Activated T-helper 17 cell treated with anti-CD3 and anti-CD28 coated beads, Interleukin-2, amount 50 U/mL, for 72 hours (primary cell): ENCODE measurements at regions not wholly inside any gene's neighbourhood (a gene's known extent, or its start where the extent isn't known, plus 50 kb on each side); places are given as distances from the start of the nearest gene placed in this dataset.

Source experiments
- ATAC-seq: fragments of 150-1000 bp; cut with Tn5 transposase; replicated peaks from 2 replicates; pipeline ENCODE4 v1.10.0; 2021; ENCODE audit warnings: mild to moderate bottlenecking, moderate library complexity
- H3K27ac Mint-ChIP-seq: one replicate; pipeline ENCODE4 v1.8.0; 2022; ENCODE audit warnings: mixed read lengths
- H3K27me3 Mint-ChIP-seq: one replicate; pipeline ENCODE4 v1.8.0; 2022; ENCODE audit warnings: mixed read lengths
- H3K36me3 Mint-ChIP-seq: one replicate; pipeline ENCODE4 v1.8.0; 2022; ENCODE audit warnings: low read depth, mild to moderate bottlenecking, mixed read lengths
- H3K4me1 Mint-ChIP-seq: one replicate; pipeline ENCODE4 v1.8.0; 2022; ENCODE audit warnings: mixed read lengths
- H3K4me3 Mint-ChIP-seq: one replicate; pipeline ENCODE4 v1.8.0; 2022; ENCODE audit warnings: mild to moderate bottlenecking, mixed read lengths
- H3K9me3 Mint-ChIP-seq: one replicate; pipeline ENCODE4 v1.8.0; 2022; ENCODE audit warnings: mixed read lengths

DNA sequence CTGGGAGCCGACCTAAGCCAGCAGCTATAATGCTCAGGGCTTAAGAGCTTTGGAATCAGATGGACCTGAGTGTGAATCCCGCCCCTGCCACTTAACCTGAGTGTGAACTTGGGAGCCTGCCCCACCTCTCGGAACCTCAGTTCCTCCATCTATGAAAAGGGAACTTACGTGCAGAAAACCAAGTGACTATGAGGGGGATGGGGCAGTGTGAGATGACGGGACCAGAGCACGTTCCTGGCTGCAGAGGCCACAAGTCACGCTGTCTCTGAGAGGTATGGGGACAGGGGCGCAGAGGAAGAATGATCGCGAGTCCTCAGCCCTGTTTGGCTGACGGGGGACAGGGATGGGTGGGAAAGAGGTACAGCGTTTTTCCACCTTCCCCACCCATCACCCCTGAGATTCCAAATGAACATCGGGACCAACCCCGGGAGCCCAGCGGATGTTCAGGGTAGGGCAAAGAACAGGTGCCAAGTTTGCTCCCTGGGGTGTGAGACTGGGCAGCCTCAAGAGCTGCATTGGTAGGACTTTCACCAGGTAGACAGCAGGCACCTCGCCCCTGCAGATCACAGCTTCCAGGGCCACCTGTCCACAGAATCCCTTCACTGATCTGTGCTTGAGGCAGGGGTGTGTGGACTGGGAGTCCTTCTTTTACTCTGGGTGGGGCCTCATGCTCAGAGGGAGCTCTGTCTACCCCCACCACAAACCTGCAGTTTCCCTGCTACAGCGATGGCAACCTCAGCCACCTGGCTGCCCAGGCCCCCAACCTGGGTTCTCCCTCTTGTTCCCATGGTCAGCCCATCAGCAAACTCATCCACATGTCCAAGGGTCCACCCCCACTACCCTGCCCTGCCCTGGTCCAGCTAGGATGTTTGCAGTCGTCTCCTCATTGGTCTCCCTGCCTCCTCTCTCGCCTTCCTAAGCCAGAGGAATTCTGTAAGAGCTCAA lies 85.8 kb downstream of the CEBPB start:
- Mint-ChIP-seq H3K27ac (no peak overlapping the region), H3K36me3 (no peaks in the 10 kb centered on the region), H3K4me1 (no peaks in the 10 kb centered on the region), H3K9me3 (no peaks in the 10 kb centered on the region), H3K4me3 (no peak overlapping the region), H3K27me3 (peaks cover 12% of the 10 kb centered on the region)
- no peak for ATAC-seq

DNA sequence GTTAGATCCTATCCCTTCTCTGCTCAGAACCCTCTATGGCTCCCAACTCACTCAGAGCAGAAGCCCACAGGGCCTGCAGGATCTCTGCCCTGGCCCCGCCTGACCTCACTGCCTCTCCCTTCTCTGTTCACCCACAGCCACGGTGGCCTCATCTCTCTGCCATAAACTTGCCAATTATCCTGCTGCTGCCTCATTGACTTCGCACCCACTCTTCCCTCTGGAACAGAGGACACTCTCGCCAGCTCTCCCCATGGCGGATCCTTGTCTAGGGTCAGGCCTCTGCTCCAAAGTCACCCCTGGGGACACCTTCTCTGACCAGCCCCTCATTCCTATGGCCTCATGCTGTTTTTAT lies 86.4 kb downstream of the CEBPB start:
- ATAC-seq, result no peak
- Mint-ChIP-seq H3K27me3 (peaks cover 10% of the 10 kb centered on the region), H3K36me3 (no peaks in the 10 kb centered on the region)

DNA sequence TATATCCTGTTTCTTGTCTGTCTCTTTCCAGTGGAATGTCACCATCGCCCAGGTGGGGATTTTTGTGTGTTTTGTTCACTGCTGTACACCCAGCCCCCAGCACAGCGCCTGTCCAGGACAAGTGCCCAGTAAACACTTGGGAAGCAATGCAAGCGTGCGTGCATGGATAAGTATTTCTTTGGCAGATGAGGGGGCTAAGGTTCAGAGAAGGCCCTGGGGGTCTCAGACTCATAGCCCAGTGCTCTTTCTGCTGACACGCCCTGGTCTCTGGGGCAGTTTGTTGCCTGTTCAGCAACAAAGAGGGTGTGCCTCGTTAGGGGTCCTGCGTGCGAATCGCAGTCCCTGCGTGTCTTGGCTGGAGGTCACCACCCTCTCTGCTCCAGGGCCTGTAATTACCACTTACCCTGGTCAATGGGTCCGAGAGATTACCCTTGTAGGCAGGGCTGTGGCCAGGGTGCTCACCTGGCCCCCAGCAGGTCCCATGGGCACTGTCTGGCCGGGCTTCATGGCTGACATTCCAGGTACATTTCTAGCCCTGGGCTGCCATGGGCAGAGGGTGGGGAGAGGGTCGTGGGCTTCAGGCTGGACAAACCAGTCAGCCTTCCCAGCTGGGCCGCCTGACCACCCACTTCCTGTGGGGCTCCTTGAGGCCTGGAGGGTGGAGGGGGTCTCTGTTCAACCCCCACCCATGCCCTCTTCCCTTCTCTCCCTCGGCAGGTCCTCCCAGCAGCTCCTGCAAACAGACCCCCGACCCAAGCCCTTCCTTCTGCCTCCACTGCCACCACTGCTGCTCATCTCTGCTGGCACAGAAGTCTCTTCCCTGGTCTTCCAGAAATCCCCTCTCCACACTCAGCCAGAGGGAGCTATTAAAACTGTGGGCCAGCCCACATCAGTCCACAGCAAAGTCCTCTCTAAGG lies 87.1 kb downstream of the CEBPB start:
- no peak overlapping the region for H3K4me3 Mint-ChIP-seq
- no peak overlapping the region for H3K27ac Mint-ChIP-seq
- H3K4me1 Mint-ChIP-seq, result no peaks in the 10 kb centered on the region
- no peak for ATAC-seq
- H3K27me3 Mint-ChIP-seq, result peaks cover 11% of the 10 kb centered on the region
- no peaks in the 10 kb centered on the region for H3K9me3 Mint-ChIP-seq
- no peaks in the 10 kb centered on the region for H3K36me3 Mint-ChIP-seq

More for the DNA sequence above, 86.4 kb downstream of the CEBPB start:
- no peak overlapping the region for H3K27ac Mint-ChIP-seq
- no peaks in the 10 kb centered on the region for H3K9me3 Mint-ChIP-seq
- H3K4me1 Mint-ChIP-seq, result no peaks in the 10 kb centered on the region
- H3K4me3 Mint-ChIP-seq, result no peak overlapping the region

DNA sequence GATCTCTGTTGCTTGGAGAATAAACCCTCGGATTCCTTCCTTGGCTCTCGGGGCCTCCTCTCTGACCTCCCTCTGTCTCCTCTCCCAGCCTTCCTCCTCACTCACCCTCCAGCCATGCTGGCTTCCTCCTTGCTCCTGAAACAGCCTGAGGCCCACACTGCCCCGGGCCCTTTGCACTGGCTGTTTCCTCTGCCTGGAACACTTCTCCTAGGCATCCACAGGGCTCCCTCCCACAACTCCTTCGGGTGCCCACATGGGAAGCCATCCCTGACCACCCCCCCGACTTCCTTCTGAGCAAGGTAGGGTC lies 87.7 kb downstream of the CEBPB start:
- no peaks in the 10 kb centered on the region for H3K9me3 Mint-ChIP-seq
- H3K36me3 Mint-ChIP-seq, result no peaks in the 10 kb centered on the region
- no peak overlapping the region for H3K4me3 Mint-ChIP-seq
- H3K27ac Mint-ChIP-seq, result no peak overlapping the region
- H3K4me1 Mint-ChIP-seq, result peaks cover 4% of the 10 kb centered on the region
- peaks cover 17% of the 10 kb centered on the region for H3K27me3 Mint-ChIP-seq
- no peak for ATAC-seq

DNA sequence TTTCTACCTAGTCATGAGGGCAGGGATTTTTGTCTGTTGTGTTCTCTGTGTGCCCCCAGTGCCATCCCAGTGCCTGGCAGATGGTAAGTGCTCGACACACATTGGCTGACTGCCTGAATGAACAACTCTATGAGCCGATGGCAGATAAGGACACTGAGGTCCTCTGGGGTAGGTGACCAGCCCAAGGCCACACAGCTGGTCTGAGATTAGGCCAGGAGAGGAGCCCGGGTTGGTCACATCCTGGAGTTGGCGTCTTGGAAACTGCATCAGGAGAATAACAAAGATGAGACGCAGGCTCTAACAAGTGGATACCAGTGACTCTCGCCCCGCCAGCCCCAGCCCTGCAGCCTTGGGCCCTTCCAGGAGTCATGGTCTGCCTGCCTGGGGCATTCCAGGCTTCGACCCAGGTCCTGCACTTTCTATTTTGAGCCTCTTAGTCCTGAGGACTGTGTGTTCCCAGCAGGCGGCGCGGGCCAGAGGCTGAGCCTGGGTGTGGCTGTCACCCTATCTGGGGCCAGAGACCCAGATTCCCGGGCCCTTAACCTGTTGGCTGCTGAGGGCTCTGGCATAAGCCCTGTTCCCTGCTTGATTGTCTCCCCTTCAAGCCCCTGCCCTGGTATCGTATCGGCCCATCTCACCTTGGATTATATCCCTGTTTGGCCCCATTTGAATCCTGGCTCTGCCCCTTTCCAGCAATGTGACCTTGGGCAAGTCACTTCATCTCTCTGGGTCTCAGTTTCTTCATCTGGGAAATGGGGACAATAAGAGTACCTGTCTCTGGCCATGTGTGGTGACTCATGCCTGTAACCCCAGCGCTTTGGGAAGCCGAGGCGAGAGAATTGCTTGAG lies 88.3 kb downstream of the CEBPB start:
- H3K27me3 Mint-ChIP-seq, result peaks cover 17% of the 10 kb centered on the region

DNA sequence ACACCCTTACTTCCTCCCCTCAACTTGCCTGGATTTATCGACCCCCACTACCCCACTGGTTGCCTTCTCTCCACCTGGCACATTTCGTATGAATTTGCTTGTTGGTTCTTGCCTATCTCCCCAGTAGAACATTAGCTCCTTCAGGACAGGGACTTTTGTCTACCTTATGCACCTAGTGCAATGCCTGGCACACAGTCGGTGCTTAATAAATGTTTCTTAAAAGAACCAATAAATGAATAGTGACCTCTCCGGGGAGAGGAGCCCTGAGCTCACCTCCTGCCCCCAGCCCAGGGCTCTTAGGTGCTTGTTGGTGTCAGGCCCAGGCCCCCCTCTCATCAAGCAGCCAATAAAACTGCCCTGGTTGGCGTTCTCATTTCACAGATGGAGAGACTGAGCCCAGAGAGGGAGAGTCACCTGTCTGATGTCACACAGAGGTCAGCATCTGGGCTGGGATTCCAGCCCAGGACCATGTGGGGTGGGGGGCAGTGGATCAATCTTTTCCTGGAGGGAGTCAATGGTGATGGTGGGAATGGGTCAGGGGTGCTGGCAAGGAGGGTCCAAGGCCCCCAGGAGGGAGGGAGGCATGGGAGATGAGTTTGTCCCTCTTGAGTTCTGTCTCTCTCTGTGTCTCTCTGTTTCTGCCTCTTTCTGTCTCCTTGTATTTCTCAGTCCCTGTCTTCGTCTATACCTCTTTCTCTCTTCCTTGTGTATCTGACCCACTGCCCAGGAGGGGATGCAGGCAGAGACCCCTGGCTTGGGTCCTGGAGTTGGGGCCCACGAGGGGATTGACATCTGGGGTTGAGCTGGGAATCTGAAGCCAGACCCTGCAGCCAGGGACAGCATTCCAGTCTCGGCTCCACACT lies 89.6 kb downstream of the CEBPB start:
- Mint-ChIP-seq H3K27ac (no peak overlapping the region), H3K27me3 (peaks cover 21% of the 10 kb centered on the region), H3K4me3 (no peak overlapping the region), H3K4me1 (peaks cover 10% of the 10 kb centered on the region), H3K36me3 (no peaks in the 10 kb centered on the region), H3K9me3 (no peaks in the 10 kb centered on the region)
- no peak for ATAC-seq

More for the DNA sequence above, 88.3 kb downstream of the CEBPB start:
- Mint-ChIP-seq H3K27ac (no peak overlapping the region), H3K9me3 (no peaks in the 10 kb centered on the region), H3K4me3 (no peak overlapping the region), H3K4me1 (peaks cover 4% of the 10 kb centered on the region), H3K36me3 (no peaks in the 10 kb centered on the region)
- no peak for ATAC-seq

DNA sequence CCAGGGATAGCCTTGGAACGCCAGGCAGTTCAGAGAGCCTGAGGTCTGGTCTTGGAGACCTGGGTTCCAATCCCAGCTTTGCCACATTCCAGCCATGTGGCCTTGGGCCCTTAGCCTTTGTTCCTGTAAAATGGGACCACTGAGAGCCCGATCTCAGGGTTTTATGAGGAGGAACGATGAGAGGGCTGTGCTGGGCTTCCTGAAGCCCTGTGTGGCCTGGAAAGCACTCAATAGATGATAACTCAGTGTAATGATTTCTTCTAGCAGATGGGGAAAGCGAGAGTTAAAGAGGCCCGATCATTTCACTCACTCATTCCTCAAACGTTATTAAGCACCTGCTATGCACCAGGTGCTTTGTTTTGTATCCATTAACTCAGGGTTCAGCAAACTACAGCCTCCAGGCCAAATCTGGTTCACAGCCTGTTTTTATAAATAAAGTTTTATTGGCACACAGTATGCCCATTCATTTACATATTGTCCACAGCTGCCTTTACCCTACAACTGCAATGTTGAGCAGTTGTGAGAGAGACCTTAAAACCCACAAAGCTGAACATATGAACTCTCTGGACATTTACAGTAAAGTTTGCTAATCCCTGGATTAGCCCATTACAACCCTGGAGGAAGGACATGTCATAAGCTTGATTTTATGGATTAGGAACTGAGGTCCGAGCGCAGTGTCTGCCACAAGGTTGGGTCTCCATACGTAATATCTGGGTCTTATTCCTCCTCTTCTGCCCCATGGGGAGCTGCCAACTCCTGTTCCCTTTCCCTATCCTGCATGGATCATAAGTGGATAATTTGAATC lies 90.4 kb downstream of the CEBPB start:
- Mint-ChIP-seq H3K4me1 (peaks cover 11% of the 10 kb centered on the region), H3K36me3 (no peaks in the 10 kb centered on the region), H3K27ac (no peak overlapping the region), H3K9me3 (no peaks in the 10 kb centered on the region), H3K27me3 (peaks cover 21% of the 10 kb centered on the region), H3K4me3 (no peak overlapping the region)
- ATAC-seq, result no peak

DNA sequence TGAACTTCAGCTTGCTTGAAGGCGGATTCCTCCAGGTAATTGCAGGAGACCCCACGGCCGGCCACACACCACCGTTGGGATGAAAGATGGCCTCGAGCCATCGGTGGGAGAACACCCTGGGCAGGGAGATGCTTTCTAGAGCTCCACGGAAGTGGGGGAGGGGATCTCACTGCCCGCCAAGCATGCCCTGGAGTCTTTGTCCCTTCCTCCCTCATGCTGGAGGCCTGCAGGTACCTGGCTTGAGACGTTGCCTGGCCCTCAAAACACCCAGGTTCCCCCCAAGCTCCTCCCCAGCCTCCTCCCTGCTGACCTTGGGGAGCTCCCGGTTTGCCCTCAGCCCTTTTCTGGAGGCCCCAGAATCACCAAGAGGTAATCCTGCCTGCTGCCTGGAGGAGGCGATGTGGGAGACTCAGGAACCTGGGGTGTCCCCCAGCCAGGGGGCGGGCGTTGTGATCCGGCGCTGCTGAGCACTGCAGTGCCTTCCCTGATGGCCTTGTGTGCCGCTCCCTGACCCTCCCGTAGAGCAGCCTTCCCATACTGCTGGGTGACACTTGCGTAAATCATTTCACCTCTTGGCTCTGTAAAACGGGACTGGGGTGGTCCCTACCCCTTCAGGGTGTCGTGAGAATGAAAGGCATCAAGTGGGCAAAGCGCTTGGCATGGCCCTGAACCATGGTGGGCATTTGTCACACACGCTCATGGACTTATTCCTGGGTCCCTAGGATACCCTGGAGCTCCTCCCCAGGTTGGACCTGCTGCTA lies 91.4 kb downstream of the CEBPB start:
- Mint-ChIP-seq H3K4me1 (peaks cover 15% of the 10 kb centered on the region), H3K27me3 (peaks cover 24% of the 10 kb centered on the region), H3K9me3 (no peaks in the 10 kb centered on the region), H3K36me3 (no peaks in the 10 kb centered on the region), H3K4me3 (no peak overlapping the region), H3K27ac (no peak overlapping the region)
- ATAC-seq, result no peak

DNA sequence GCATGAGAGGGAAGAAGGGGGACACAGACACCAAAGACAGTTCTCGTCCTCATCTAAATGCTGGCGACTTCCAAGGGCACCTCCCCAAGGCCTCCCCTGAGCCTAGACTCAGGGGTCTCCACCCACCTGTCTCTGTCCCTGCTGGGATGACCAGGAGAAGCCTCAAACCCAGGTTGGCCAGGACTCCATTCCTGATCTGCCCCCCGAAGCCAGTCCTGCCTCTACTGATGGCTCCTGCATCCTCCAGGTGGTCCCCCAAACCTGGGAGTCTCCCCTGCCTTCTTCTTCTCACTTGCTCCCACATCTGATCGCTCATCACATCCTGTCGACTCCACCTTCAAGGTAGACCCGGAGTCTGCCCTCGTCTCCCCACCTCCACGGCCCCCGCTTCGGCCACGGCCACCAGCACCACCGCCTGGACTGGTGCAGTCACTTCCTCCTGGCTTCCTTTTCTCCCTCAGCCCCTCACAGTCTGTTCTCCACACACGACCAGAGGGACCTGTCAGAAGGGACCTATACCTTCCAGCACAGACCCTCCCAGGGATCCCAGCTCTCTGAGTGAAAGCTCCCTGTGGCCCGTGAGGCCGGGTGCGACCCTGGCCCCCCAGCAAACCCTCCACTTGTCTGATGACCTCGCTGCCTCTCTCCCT lies 92.1 kb downstream of the CEBPB start:
- H3K4me3 Mint-ChIP-seq, result no peak overlapping the region
- no peaks in the 10 kb centered on the region for H3K9me3 Mint-ChIP-seq
- H3K4me1 Mint-ChIP-seq, result peaks cover 16% of the 10 kb centered on the region
- ATAC-seq, result no peak
- H3K27me3 Mint-ChIP-seq, result peaks cover 23% of the 10 kb centered on the region
- no peak overlapping the region for H3K27ac Mint-ChIP-seq
- no peaks in the 10 kb centered on the region for H3K36me3 Mint-ChIP-seq

DNA sequence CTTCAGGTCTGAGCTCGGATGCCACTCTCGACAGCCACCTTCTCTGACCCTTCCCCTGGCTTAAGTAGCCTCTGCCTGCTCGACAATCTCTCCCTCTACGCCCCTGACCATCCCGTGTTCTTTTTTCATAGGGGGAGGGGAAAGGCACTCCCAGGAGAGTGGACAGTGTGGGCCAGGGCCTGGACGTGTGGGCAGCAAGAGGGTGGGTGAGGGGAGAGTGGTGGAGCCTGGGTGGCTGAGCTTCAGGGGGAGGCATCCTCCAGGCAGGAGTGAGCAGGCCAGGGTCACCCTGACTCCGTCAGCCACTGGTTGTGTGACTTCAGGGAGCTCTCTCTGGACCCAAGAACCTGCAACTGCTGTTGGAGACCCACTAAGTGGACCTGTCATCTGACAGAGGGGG lies 92.7 kb downstream of the CEBPB start:
- ATAC-seq, result no peak
- Mint-ChIP-seq H3K36me3 (no peaks in the 10 kb centered on the region), H3K27ac (no peak overlapping the region)

DNA sequence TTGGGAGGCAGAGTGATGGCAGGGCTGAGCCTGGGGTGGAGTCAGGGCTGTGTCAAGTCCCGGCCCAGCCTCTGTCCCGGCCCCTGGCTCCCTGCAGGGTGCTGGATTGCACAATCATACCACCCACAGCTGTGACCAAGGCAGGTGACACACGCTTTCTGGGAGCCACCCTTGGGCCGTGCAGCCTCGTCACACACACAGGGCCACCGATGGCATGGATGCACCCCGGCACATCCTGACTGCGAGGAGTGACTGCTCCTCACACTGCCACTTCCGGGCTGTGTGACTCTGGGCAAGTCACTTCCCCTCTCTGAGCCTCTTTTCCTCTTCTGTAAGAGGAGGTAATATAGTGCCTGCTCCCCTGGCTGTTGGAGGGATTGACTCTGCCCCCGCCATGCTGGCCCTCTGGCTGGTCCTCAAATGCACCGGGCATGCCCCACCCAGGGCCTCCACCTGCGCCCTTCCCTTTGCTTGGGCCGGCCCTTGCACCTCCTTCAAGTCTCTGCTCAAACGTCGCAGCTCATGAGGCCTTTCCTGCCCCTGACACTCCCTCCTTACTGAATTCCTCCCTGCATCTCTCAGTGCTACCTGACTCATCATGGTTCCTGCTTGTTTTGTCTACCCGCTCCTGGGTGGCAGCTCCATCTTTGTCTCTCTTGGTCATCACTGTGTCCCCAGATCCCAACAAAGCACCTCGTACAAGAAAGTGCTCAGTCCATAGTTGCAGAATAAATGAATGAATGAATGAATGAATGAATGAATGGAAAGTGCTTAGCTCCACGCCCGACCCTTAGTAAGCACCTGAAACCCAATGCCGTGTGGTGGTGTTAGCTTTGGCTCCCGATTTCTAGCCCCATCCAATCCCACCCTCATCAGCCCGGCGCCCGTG lies 93.5 kb downstream of the CEBPB start:
- Mint-ChIP-seq H3K36me3 (no peaks in the 10 kb centered on the region), H3K9me3 (no peaks in the 10 kb centered on the region), H3K4me1 (peaks cover 19% of the 10 kb centered on the region), H3K27ac (peak overlapping the region; percentile 84), H3K4me3 (peak overlapping the region; percentile 48), H3K27me3 (peaks cover 26% of the 10 kb centered on the region)
- ATAC-seq, result peak; percentile 80

More for the DNA sequence above, 92.7 kb downstream of the CEBPB start:
- peaks cover 19% of the 10 kb centered on the region for H3K4me1 Mint-ChIP-seq
- H3K27me3 Mint-ChIP-seq, result peaks cover 24% of the 10 kb centered on the region
- no peaks in the 10 kb centered on the region for H3K9me3 Mint-ChIP-seq
- no peak overlapping the region for H3K4me3 Mint-ChIP-seq
